Prostate gland (tissue), 2 donors: ENCODE measurements at regions not wholly inside any gene's neighbourhood (a gene's known extent, or its start where the extent isn't known, plus 50 kb on each side); places are given as distances from the start of the nearest gene placed in this dataset.
"Not testable (repeated sequence)": the region's sequence is repeated elsewhere in the genome, so short reads cannot be mapped to it uniquely, and the experiment has no call there.

Source experiments
- DNase-seq: peaks from one replicate; pipeline ENCODE4 v3.0.0-alpha.2; 2019; ENCODE audit warnings: low spot score
- H3K27ac ChIP-seq, 2 donors: fragments of 200-600 bp; sonication (generic); 2 replicates each; pipeline ENCODE4 v1.5.1; 2017 to 2019
- H3K27me3 ChIP-seq: fragments of 200-600 bp; sonication (generic); replicated peaks from 2 replicates; pipeline ENCODE4 v1.5.1; 2019; ENCODE audit not compliant: insufficient read depth
- H3K36me3 ChIP-seq, 2 donors: fragments of 200-600 bp; sonication (generic); 1 replicate in 1 of 2; 2 replicates in 1 of 2; pipeline versions ENCODE4 v1.5.1 to v1.8.1; 2017 to 2019
- H3K4me1 ChIP-seq: fragments of 200-600 bp; sonication (generic); replicated peaks from 2 replicates; pipeline ENCODE4 v1.5.1; 2019
- H3K4me3 ChIP-seq, 2 donors: fragments of 200-600 bp; sonication (generic); 2 replicates each; pipeline ENCODE4 v1.5.1; 2017 to 2019
- H3K9me3 ChIP-seq: fragments of 200-600 bp; sonication (generic); 2 replicates; pipeline ENCODE4 v1.5.1; 2017
- CTCF ChIP-seq, 4 experiments: fragments of 200-600 bp in 2 of 4; fragments of 450-650 bp in 2 of 4; sonication (generic) in 2 of 4; IDR thresholded peaks; 1 replicate in 3 of 4; 2 replicates in 1 of 4; pipeline ENCODE4 v1.5.1; 2016 to 2019; ENCODE audit warnings: antibody characterized with exemption in 4 of 4, mild to moderate bottlenecking in 2 of 4, moderate library complexity in 2 of 4
- POLR2A ChIP-seq: fragments of 450-650 bp; IDR thresholded peaks from one replicate; pipeline ENCODE4 v1.6.1; 2016; ENCODE audit warnings: antibody characterized with exemption, mild to moderate bottlenecking
- POLR2AphosphoS5 ChIP-seq: sonication (generic); formaldehyde crosslinking; IDR thresholded peaks from one replicate; pipeline ENCODE4 v1.6.1; 2017; ENCODE audit warnings: antibody characterized with exemption
- WGBS: methylation state at CpG from one replicate; pipeline ENCODE4 v1.1.5; 2018; 5-methylcytosine and 5-hydroxymethylcytosine counted together
- intact Hi-C: fragments of 100-400 bp; cut with DNase I; formaldehyde crosslinking; loops from one replicate; pipeline ENCODE4 v1.14.2; 2022

DNA sequence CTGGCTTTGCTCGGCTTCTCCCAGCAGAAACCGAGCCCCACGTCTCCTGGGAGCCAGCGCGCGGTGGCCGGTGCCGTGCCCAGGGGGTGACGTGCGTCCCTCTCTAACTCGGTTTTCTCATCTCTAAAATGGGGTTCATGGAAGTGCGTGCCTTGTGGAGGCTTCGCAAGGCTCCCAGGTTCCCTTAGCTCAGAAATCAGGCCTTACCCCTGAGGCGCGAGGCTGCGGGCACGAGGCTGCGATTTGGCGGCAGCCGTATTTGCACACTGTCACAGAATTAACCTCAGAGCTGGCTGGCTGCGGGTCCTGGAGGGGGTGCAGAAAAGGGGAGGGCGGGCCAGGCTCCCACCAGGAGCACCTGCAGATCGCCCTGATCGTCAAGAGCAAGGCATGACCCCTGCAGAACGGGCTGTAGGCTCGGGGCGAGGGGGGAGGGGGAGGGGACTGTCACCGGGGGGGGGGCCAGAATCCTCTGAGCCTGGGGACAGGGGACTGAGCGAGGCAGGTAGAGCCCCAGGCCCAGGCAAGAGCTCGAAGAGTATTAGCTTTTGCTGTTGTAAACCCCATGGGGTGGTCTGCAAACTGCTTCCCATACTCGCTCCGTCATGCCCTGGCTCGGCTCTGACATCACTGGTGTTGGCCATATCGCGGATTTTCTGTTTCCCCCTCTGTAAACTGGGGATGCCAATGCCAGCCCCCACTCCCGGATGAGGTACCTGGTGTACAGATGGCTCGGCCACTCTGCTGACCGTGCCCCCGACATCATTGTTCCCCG is 62.2 kb downstream of the CCNE1 start:
- no peak overlapping the region for H3K27ac ChIP-seq
- peak overlapping the region; percentile 19 to 31 for H3K4me3 ChIP-seq
- H3K36me3 ChIP-seq = no peaks in the 10 kb centered on the region
- intact Hi-C loops = loop anchor here (5.0 kb wide), 2 partner anchors 102 to 142 kb away; no protein-coding TSS in a partner anchor
- peaks cover 4% of the 10 kb centered on the region for H3K27me3 ChIP-seq
- TF ChIP-seq POLR2AphosphoS5 = no peak
- no peak for TF ChIP-seq CTCF (IDR thresholded peaks at IDR 0.05)
- no peak for TF ChIP-seq POLR2A
- DNase-seq = no peak
- no peaks in the 10 kb centered on the region for H3K9me3 ChIP-seq
- 35% methylated on average over 33 of the region's 40 CpGs for WGBS
- H3K4me1 ChIP-seq = peaks cover 4% of the 10 kb centered on the region

DNA sequence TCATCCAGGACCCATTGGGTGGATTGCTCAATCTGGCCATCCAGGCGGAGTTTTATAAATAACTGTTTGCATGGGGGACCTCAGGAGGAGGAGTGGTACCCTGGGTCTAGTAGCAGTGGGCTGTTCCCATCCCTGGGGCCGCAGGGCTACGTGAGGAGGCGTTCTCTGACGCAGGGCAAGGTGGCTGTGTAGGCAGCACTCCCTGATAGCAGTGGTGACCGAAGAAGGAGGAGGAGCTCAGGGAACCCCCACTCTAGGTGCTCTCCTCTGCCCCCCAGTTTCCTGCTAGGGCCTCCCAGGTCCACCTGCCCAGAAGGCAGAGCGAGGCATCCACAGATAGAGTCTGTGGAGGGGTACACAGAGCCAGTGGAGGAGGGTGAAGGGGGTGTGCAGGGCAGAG is 64.1 kb downstream of the CCNE1 start:
- DNase-seq = no peak
- TF ChIP-seq POLR2A (no peak), CTCF (IDR thresholded peaks at IDR 0.05) (no peak), POLR2AphosphoS5 (no peak)
- Histone ChIP-seq H3K27ac (no peak overlapping the region), H3K4me1 (peaks cover 4% of the 10 kb centered on the region), H3K27me3 (peaks cover 9% of the 10 kb centered on the region), H3K36me3 (no peaks in the 10 kb centered on the region), H3K4me3 (no peak overlapping the region), H3K9me3 (no peaks in the 10 kb centered on the region)
- intact Hi-C loops = no loop called here
- 79% methylated on average over 7 of the region's 7 CpGs for WGBS

GRCh38 chr19:29876414-29876813 is 64.6 kb downstream of the CCNE1 start:
- H3K9me3 ChIP-seq = no peaks in the 10 kb centered on the region
- no peak overlapping the region for H3K27ac ChIP-seq
- no peak for TF ChIP-seq POLR2A
- TF ChIP-seq CTCF (IDR thresholded peaks at IDR 0.05) = no peak
- TF ChIP-seq POLR2AphosphoS5 = no peak
- H3K36me3 ChIP-seq = no peaks in the 10 kb centered on the region
- H3K4me1 ChIP-seq = peaks cover 4% of the 10 kb centered on the region
- WGBS = 62% methylated on average over 6 of the region's 6 CpGs
- no peak overlapping the region for H3K4me3 ChIP-seq
- intact Hi-C loops = no loop called here
- H3K27me3 ChIP-seq = peaks cover 9% of the 10 kb centered on the region
- no peak for DNase-seq

DNA sequence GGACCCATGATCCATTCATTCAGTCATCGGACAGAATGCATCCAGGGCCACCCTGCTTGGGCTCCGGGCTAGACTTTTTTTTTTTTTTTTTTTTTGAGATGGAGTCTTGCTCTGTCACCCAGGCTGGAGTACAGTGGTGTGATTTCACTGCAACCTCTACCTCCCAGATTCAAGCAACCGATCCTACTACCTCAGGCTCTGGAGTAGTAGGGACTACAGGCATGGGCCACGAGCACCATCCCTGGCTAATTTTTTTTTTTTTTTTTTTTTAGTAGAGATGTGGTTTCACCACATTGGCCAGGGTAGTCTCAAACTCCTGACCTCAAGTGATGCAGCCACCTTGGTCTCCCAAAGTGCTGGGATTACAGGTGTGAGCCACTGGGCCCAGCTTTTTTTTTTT is 65.1 kb downstream of the CCNE1 start:
- H3K27ac ChIP-seq, H3K4me3 ChIP-seq, H3K27me3 ChIP-seq, H3K9me3 ChIP-seq, H3K36me3 ChIP-seq, DNase-seq, H3K4me1 ChIP-seq, intact Hi-C loops: not testable (repeated sequence)
- WGBS = 84% methylated on average over 4 of the region's 4 CpGs

GRCh38 chr19:29878973-29879654 is 62.9 kb upstream of the URI1 start:
- peaks cover 12% of the 10 kb centered on the region for H3K27me3 ChIP-seq
- intact Hi-C loops = no loop called here
- no peak for DNase-seq
- TF ChIP-seq POLR2A = no peak
- TF ChIP-seq POLR2AphosphoS5 = no peak
- TF ChIP-seq CTCF (IDR thresholded peaks at IDR 0.05) = no peak
- H3K4me1 ChIP-seq = no peaks in the 10 kb centered on the region
- H3K36me3 ChIP-seq = no peaks in the 10 kb centered on the region
- WGBS = 71% methylated on average over 17 of the region's 17 CpGs
- no peaks in the 10 kb centered on the region for H3K9me3 ChIP-seq
- H3K27ac ChIP-seq = no peak overlapping the region
- no peak overlapping the region for H3K4me3 ChIP-seq
